22Rv1 (cell line): ENCODE measurements at regions not wholly inside any gene's neighbourhood (a gene's known extent, or its start where the extent isn't known, plus 50 kb on each side); places are given as distances from the start of the nearest gene placed in this dataset.

Experiments
- CTCF ChIP-seq: fragments of 450-650 bp; IDR thresholded peaks from 2 replicates; pipeline ENCODE4 v1.5.1; 2017; ENCODE audit warnings: mild to moderate bottlenecking
- ZFX ChIP-seq: fragments of 450-650 bp; IDR thresholded peaks from 2 replicates; pipeline ENCODE4 v1.6.1; 2017; ENCODE audit warnings: antibody characterized with exemption, borderline replicate concordance

- TF ChIP-seq CTCF (no peak), ZFX (no peak)
Measured at GRCh38 chr12:131482199-131482598, 228.7 kb upstream of the SFSWAP start.
